ENCODE measurements at regions not wholly inside any gene's neighbourhood (a gene's known extent, or its start where the extent isn't known, plus 50 kb on each side); places are given as distances from the start of the nearest gene placed in this dataset.

- TF ChIP-seq TAF1 (conservative IDR thresholded peaks at IDR 0.05) (no peak), CTCF (IDR thresholded peaks at IDR 0.05; ENCODE audit: low read depth, low read length, missing input control) (no peak), EGR1 (IDR thresholded peaks at IDR 0.05; ENCODE audit: low read depth in 2 of 2) (no peak)
Observed at GRCh38 chr12:91921555-91921954, 224.1 kb downstream of the BTG1 start.

Data from liver (tissue), 3 donors.